ENCODE measurements at regions not wholly inside any gene's neighbourhood (a gene's known extent, or its start where the extent isn't known, plus 50 kb on each side); places are given as distances from the start of the nearest gene placed in this dataset.

DNA sequence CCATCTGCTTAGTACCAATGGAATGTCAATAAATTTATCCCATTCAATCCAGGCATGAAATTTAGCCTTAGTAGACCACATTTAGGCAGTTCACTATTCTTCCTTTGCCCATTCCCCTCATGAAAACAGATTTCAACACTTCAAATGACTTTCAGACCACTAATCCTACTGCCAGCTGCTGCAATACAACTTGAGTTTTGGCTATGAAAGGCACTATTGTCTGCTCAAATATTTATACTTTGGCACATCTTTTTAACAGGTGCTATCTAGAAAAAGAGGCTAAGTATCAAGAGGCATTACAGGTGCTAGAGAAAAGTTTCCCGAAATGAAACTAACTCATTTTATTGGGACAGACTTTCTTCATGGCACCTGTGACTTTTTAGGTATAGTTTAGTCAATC lies 499.8 kb downstream of the C12orf50 start:
- CTCF ChIA-PET, result no interaction called here

DNA sequence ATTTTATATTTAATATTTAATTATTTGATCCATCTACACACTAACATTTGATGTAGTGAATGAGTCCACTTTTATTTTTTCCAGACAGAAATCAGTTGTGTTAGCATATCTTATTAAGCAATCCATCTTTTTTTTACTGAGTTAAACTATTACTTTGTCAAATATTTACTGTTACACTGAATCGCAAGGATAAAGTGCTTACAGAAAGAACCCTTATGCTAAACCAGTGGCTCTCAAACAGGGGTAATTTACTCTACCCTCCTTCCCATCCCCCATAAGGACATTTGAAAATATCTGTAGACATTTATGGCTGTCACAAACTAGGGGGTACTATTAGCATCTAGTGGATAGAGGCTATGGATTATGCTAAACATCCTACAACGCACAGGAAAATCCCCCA lies 508.2 kb downstream of the C12orf50 start:
- TF ChIP-seq, protein P1, sequence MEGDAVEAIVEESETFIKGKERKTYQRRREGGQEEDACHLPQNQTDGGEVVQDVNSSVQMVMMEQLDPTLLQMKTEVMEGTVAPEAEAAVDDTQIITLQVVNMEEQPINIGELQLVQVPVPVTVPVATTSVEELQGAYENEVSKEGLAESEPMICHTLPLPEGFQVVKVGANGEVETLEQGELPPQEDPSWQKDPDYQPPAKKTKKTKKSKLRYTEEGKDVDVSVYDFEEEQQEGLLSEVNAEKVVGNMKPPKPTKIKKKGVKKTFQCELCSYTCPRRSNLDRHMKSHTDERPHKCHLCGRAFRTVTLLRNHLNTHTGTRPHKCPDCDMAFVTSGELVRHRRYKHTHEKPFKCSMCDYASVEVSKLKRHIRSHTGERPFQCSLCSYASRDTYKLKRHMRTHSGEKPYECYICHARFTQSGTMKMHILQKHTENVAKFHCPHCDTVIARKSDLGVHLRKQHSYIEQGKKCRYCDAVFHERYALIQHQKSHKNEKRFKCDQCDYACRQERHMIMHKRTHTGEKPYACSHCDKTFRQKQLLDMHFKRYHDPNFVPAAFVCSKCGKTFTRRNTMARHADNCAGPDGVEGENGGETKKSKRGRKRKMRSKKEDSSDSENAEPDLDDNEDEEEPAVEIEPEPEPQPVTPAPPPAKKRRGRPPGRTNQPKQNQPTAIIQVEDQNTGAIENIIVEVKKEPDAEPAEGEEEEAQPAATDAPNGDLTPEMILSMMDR (IDR thresholded peaks at IDR 0.05), result no peak
- no peak overlapping the region for H3K27ac Mint-ChIP-seq
- Histone ChIP-seq H3K9me3 (ENCODE audit: control insufficient read depth in 1 of 2, insufficient read depth in 1 of 2, low read length in 2 of 2) (no peaks in the 10 kb centered on the region), H3K36me3 (ENCODE audit: insufficient read depth, low read length) (no peaks in the 10 kb centered on the region), H3K4me1 (ENCODE audit: insufficient read depth, low read length) (no peaks in the 10 kb centered on the region), H3K4me3 (ENCODE audit: low read length) (no peak overlapping the region), H3K27ac (ENCODE audit: low read depth in 1 of 2, low read length in 2 of 2) (no peak overlapping the region), H3K27me3 (ENCODE audit: control insufficient read depth in 1 of 2, insufficient read depth in 2 of 2, low read length in 2 of 2) (no peaks in the 10 kb centered on the region)
- intact Hi-C loops (cut with DNase I, micrococcal nuclease), result no loop called here
- H3K9me3 Mint-ChIP-seq, result peaks cover 4% of the 10 kb centered on the region
- POLR2A ChIA-PET, result no interaction called here
- CTCF ChIA-PET, result no interaction called here
- ATAC-seq (ENCODE audit: poor library complexity), result no peak
- no peaks in the 10 kb centered on the region for H3K36me3 Mint-ChIP-seq (ENCODE audit: low read depth)
- no peaks in the 10 kb centered on the region for H3K4me1 Mint-ChIP-seq (ENCODE audit: low read depth)
- no peaks in the 10 kb centered on the region for H3K27me3 Mint-ChIP-seq
- no peak overlapping the region for H3K4me3 Mint-ChIP-seq
- DNase-seq, result no peak

More for the DNA sequence above, 499.8 kb downstream of the C12orf50 start:
- Histone ChIP-seq H3K4me3 (ENCODE audit: low read length) (no peak overlapping the region), H3K27me3 (ENCODE audit: control insufficient read depth in 1 of 2, insufficient read depth in 2 of 2, low read length in 2 of 2) (no peaks in the 10 kb centered on the region), H3K4me1 (ENCODE audit: insufficient read depth, low read length) (no peaks in the 10 kb centered on the region), H3K9me3 (ENCODE audit: control insufficient read depth in 1 of 2, insufficient read depth in 1 of 2, low read length in 2 of 2) (peaks cover 0 to 14% of the 10 kb centered on the region in 2 experiments), H3K27ac (ENCODE audit: low read depth in 1 of 2, low read length in 2 of 2) (no peak overlapping the region), H3K36me3 (ENCODE audit: insufficient read depth, low read length) (no peaks in the 10 kb centered on the region)
- Mint-ChIP-seq H3K27me3 (no peaks in the 10 kb centered on the region), H3K9me3 (peaks cover 5% of the 10 kb centered on the region), H3K4me1 (ENCODE audit: low read depth) (no peaks in the 10 kb centered on the region), H3K4me3 (no peak overlapping the region), H3K27ac (no peak overlapping the region), H3K36me3 (ENCODE audit: low read depth) (no peaks in the 10 kb centered on the region)
- DNase-seq, result no peak
- intact Hi-C loops (cut with DNase I, micrococcal nuclease), result no loop called here
- POLR2A ChIA-PET, result no interaction called here
- TF ChIP-seq, protein P1 (IDR thresholded peaks at IDR 0.05), result no peak
- no peak for ATAC-seq (ENCODE audit: poor library complexity)

DNA sequence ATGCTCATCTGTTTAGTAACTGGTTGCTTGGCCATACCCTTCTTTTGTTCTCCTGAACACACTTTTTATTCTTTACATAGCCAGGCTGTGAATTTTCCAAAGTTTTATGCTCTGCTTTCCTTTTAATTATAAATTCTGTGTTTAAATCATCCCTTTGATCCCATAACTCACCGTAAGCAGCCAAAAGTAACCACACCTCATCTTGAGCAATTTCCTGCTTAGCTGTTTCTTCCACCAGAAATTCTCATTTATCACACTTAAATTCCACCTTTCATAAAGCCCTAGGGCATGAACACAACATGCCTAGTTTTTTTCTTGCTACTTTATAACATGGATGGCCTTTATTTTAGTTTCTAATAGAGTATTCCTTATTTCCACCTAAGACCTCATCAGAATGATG lies 510.7 kb downstream of the C12orf50 start:
- ChIA-PET CTCF (no interaction called here), POLR2A (no interaction called here)
- H3K36me3 Mint-ChIP-seq (ENCODE audit: low read depth), result no peaks in the 10 kb centered on the region
- H3K4me1 Mint-ChIP-seq (ENCODE audit: low read depth), result no peaks in the 10 kb centered on the region
- no peaks in the 10 kb centered on the region for H3K27me3 Mint-ChIP-seq
- no peak overlapping the region for H3K27ac ChIP-seq (ENCODE audit: low read depth in 1 of 2, low read length in 2 of 2)
- no peaks in the 10 kb centered on the region for H3K27me3 ChIP-seq (ENCODE audit: control insufficient read depth in 1 of 2, insufficient read depth in 2 of 2, low read length in 2 of 2)
- peaks cover 4% of the 10 kb centered on the region for H3K9me3 Mint-ChIP-seq
- no peak for ATAC-seq (ENCODE audit: poor library complexity)
- no peaks in the 10 kb centered on the region for H3K4me1 ChIP-seq (ENCODE audit: insufficient read depth, low read length)
- intact Hi-C loops (cut with DNase I, micrococcal nuclease), result no loop called here
- no peak for DNase-seq
- no peak overlapping the region for H3K27ac Mint-ChIP-seq
- H3K36me3 ChIP-seq (ENCODE audit: insufficient read depth, low read length), result no peaks in the 10 kb centered on the region
- H3K9me3 ChIP-seq (ENCODE audit: control insufficient read depth in 1 of 2, insufficient read depth in 1 of 2, low read length in 2 of 2), result no peaks in the 10 kb centered on the region
- H3K4me3 Mint-ChIP-seq, result no peak overlapping the region
- no peak overlapping the region for H3K4me3 ChIP-seq (ENCODE audit: low read length)
- TF ChIP-seq, protein P1 (IDR thresholded peaks at IDR 0.05), result no peak

Measured in CD4-positive, alpha-beta T cell (primary cell).